HCT116 (cell line): ENCODE measurements at regions not wholly inside any gene's neighbourhood (a gene's known extent, or its start where the extent isn't known, plus 50 kb on each side); places are given as distances from the start of the nearest gene placed in this dataset.

Experiments
- ATAC-seq: fragments of 200-7000 bp; cut with Tn5 transposase; 2 replicates; pipeline ENCODE4 v1.9.1; 2020; ENCODE audit warnings: mild to moderate bottlenecking, moderate library complexity
- BruUV-seq: library from RNA; stranded (reverse); fragments of 400-500 nt; replicated peaks from 2 replicates; lab custom pipeline; 2021; lab: Mats Ljungman, UMichigan
- CTCF ChIA-PET: fragments of 300-600 bp; sonication (Branson Sonifier 250); formaldehyde crosslinking; loops from one replicate; lab custom pipeline; 2021; ENCODE audit warnings: antibody characterized with exemption; lab: Charles Lee
- POLR2A ChIA-PET: fragments of 300-600, 350-600 bp; sonication (Branson Sonifier 250); formaldehyde crosslinking; loops from one replicate; lab custom pipeline; 2021; ENCODE audit warnings: antibody characterized with exemption; lab: Charles Lee
- RAD21 ChIA-PET, 2 experiments: fragments of 300-600 bp; sonication (Branson Sonifier 250); formaldehyde crosslinking; loops; one replicate each; lab custom pipeline; 2023; ENCODE audit warnings: low total read pairs in 2 of 2; ENCODE audit not compliant: uncharacterized antibody in 2 of 2, unreplicated experiment in 2 of 2, low non-redundant PET in 1 of 2; lab: Charles Lee
- DNase-seq: peaks from one replicate; pipeline ENCODE4 v3.0.0-alpha.2; 2010; ENCODE audit warnings: low read depth, low spot score
- H2AFZ ChIP-seq: fragments of 200-600 bp; shearing (Covaris generic), sonication (generic); 2 replicates; pipeline ENCODE4 v1.6.1; 2017; ENCODE audit warnings: low read depth, mixed run types, mixed read lengths, antibody characterized with exemption, low read length; ENCODE audit not compliant: poor library complexity, severe bottlenecking
- H3K27ac ChIP-seq: 2 replicates; pipeline ENCODE4 v1.5.1; 2012; ENCODE audit warnings: low read depth, low read length
- H3K27me3 ChIP-seq: fragments of 200-600 bp; sonication (generic); 2 replicates; pipeline ENCODE4 v1.6.1; 2016; ENCODE audit warnings: mixed run types, low read length, mixed read lengths; ENCODE audit not compliant: insufficient read depth
- H3K36me3 ChIP-seq, 2 experiments: fragments of 200-500 bp in 1 of 2; fragments of 200-600 bp in 1 of 2; sonication (Bioruptor generic) in 1 of 2; sonication (generic) in 1 of 2; 2 replicates each; pipeline versions ENCODE4 v1.5.1 to v1.6.1; 2014 to 2016; ENCODE audit warnings: low read length in 2 of 2, inconsistent platforms in 1 of 2, mixed read lengths in 1 of 2, mixed run types in 1 of 2; ENCODE audit not compliant: insufficient read depth in 2 of 2, control insufficient read depth in 1 of 2
- H3K4me1 ChIP-seq, 2 experiments: fragments of 200-600 bp in 1 of 2; sonication (generic) in 1 of 2; 2 replicates each; pipeline versions ENCODE4 v1.5.1 to v1.6.1; 2012 to 2017; ENCODE audit warnings: low read length in 2 of 2, inconsistent platforms in 1 of 2, mild to moderate bottlenecking in 1 of 2, mixed read lengths in 1 of 2, mixed run types in 1 of 2, moderate library complexity in 1 of 2; ENCODE audit not compliant: insufficient read depth in 2 of 2, control insufficient read depth in 1 of 2
- H3K4me2 ChIP-seq: fragments of 200-600 bp; sonication (generic); 2 replicates; pipeline ENCODE4 v1.6.1; 2017; ENCODE audit warnings: mixed run types, low read length, mixed read lengths
- H3K4me3 ChIP-seq, 2 experiments: fragments of 200-600 bp in 1 of 2; sonication (generic) in 1 of 2; replicated peaks in 1 of 2; 2 replicates each; pipeline ENCODE4 v1.5.1; 2011 to 2016; ENCODE audit warnings: low read length in 2 of 2, control low read depth in 1 of 2, low read depth in 1 of 2, mild to moderate bottlenecking in 1 of 2, mixed read lengths in 1 of 2, mixed run types in 1 of 2
- H3K79me2 ChIP-seq: fragments of 200-600 bp; sonication (generic); 2 replicates; pipeline ENCODE4 v1.6.1; 2017; ENCODE audit warnings: mild to moderate bottlenecking, mixed run types, low read length, moderate library complexity, mixed read lengths; ENCODE audit not compliant: insufficient read depth
- H3K9ac ChIP-seq: fragments of 200-600 bp; sonication (generic); 2 replicates; pipeline ENCODE4 v1.6.1; 2016; ENCODE audit warnings: low read length, mixed read lengths
- H3K9me2 ChIP-seq: fragments of 200-600 bp; sonication (generic), shearing (Covaris generic); 2 replicates; pipeline ENCODE4 v1.6.1; 2017; ENCODE audit warnings: mixed run types, mild to moderate bottlenecking, moderate library complexity; ENCODE audit not compliant: insufficient read depth
- H3K9me3 ChIP-seq, 2 experiments: fragments of 200-500 bp in 1 of 2; fragments of 200-600 bp in 1 of 2; sonication (Bioruptor generic) in 1 of 2; sonication (generic) in 1 of 2; 2 replicates each; pipeline ENCODE4 v1.6.1; 2014 to 2017; ENCODE audit warnings: low read length in 2 of 2, mixed read lengths in 2 of 2, inconsistent platforms in 1 of 2, low read depth in 1 of 2, mild to moderate bottlenecking in 1 of 2, mixed run types in 1 of 2, moderate library complexity in 1 of 2; ENCODE audit not compliant: control insufficient read depth in 1 of 2, insufficient read depth in 1 of 2
- H4K20me1 ChIP-seq: fragments of 200-600 bp; sonication (generic), shearing (Covaris generic); 2 replicates; pipeline ENCODE4 v1.6.1; 2017; ENCODE audit warnings: mixed run types, mild to moderate bottlenecking, moderate library complexity; ENCODE audit not compliant: insufficient read depth
- ATF3 ChIP-seq: IDR thresholded peaks from 2 replicates; pipeline ENCODE4 v1.6.1; 2012
- CBX3 ChIP-seq: IDR thresholded peaks from 2 replicates; pipeline ENCODE4 v1.6.1; 2012; ENCODE audit warnings: low read depth
- CEBPB ChIP-seq: IDR thresholded peaks from 2 replicates; pipeline ENCODE4 v1.6.1; 2012; ENCODE audit warnings: low read depth
- CTCF ChIP-seq, 3 experiments: fragments of 200-600 bp in 1 of 3; sonication (generic) in 1 of 3; IDR thresholded peaks in 2 of 3; conservative IDR thresholded peaks in 1 of 3; 2 replicates each; pipeline ENCODE4 v1.5.1; 2012 to 2017; ENCODE audit warnings: low read depth in 2 of 3, low read length in 2 of 3, antibody characterized with exemption in 1 of 3, borderline replicate concordance in 1 of 3, control low read depth in 1 of 3, mild to moderate bottlenecking in 1 of 3, mixed read lengths in 1 of 3, mixed run types in 1 of 3, moderate library complexity in 1 of 3; ENCODE audit not compliant: insufficient read depth in 1 of 3
- EGR1 ChIP-seq: IDR thresholded peaks from 2 replicates; pipeline ENCODE4 v1.6.1; 2012; ENCODE audit warnings: low read depth
- ELF1 ChIP-seq: IDR thresholded peaks from 2 replicates; pipeline ENCODE4 v1.6.1; 2012; ENCODE audit warnings: low read depth, borderline replicate concordance
- EZH2 ChIP-seq: fragments of 200-600 bp; sonication (generic); IDR thresholded peaks from 2 replicates; pipeline ENCODE4 v1.6.1; 2017; ENCODE audit warnings: antibody characterized with exemption, mixed run types
- JUND ChIP-seq: IDR thresholded peaks from 2 replicates; pipeline ENCODE4 v1.6.1; 2012
- POLR2A ChIP-seq: IDR thresholded peaks from 2 replicates; pipeline ENCODE4 v1.7.0; 2011; ENCODE audit warnings: borderline replicate concordance; ENCODE audit not compliant: insufficient read depth, insufficient read length; ENCODE audit errors: extremely low read depth
- POLR2AphosphoS5 ChIP-seq: IDR thresholded peaks from 2 replicates; pipeline ENCODE4 v1.6.1; 2011; ENCODE audit warnings: mild to moderate bottlenecking, low read depth, low read length, moderate library complexity
- REST ChIP-seq: IDR thresholded peaks from 2 replicates; pipeline ENCODE4 v1.6.1; 2012; ENCODE audit warnings: low read depth
- SIN3A ChIP-seq: IDR thresholded peaks from 2 replicates; pipeline ENCODE4 v1.6.1; 2012; ENCODE audit warnings: low read depth
- SP1 ChIP-seq: IDR thresholded peaks from 2 replicates; pipeline ENCODE4 v1.6.1; 2012; ENCODE audit warnings: low read depth
- TCF7L2 ChIP-seq: IDR thresholded peaks from 2 replicates; pipeline ENCODE4 v1.7.0; 2011; ENCODE audit warnings: borderline replicate concordance, inconsistent platforms; ENCODE audit not compliant: insufficient read depth, insufficient read length; ENCODE audit errors: extremely low read depth
- YY1 ChIP-seq: IDR thresholded peaks from 2 replicates; pipeline ENCODE4 v1.6.1; 2011; ENCODE audit warnings: low read length, low read depth, moderate library complexity, mild to moderate bottlenecking; ENCODE audit not compliant: insufficient replicate concordance; ENCODE audit errors: extremely low read depth
- ZFX ChIP-seq: fragments of 450-650 bp; IDR thresholded peaks from 2 replicates; pipeline ENCODE4 v1.6.1; 2017
- intact Hi-C: fragments of 100-400 bp; cut with micrococcal nuclease; formaldehyde crosslinking; loops from 2 replicates; pipeline ENCODE4 v1.10.0; 2022

- intact Hi-C loops, result no loop called here
- Histone ChIP-seq H3K27ac (no peak overlapping the region), H3K79me2 (no peaks in the 10 kb centered on the region), H3K4me1 (peaks cover 8 to 17% of the 10 kb centered on the region in 2 experiments), H3K36me3 (no peaks in the 10 kb centered on the region), H3K27me3 (no peaks in the 10 kb centered on the region), H3K4me2 (no peak overlapping the region), H4K20me1 (no peaks in the 10 kb centered on the region), H2AFZ (no peak overlapping the region), H3K9me2 (0 out of 2 replicates have a peak, but pooled peaks cover 2% of the 10 kb centered on the region)
- ATAC-seq, result no peak
- RAD21 ChIA-PET, result no interaction called here
- no TSS peak for BruUV-seq
- POLR2A ChIA-PET, result no interaction called here
- CTCF ChIA-PET, result no interaction called here
- TF ChIP-seq EGR1 (no peak), YY1 (no peak), TCF7L2 (no peak), EZH2 (no peak), CTCF (IDR thresholded peaks at IDR 0.05 in 2 of 3, conservative IDR thresholded peaks at IDR 0.05 in 1 of 3; ENCODE audit: borderline replicate concordance in 1 of 3, insufficient read depth in 1 of 3, low read depth in 2 of 3, low read length in 2 of 3) (no peak), CEBPB (no peak), SP1 (no peak), POLR2A (no peak), POLR2AphosphoS5 (no peak), SIN3A (no peak), JUND (no peak), CBX3 (no peak), ELF1 (no peak), REST (no peak), ATF3 (no peak), ZFX (no peak)
- TF ChIP-seq, all 23 proteins: peak for 0
- no peak for DNase-seq
- H3K4me3 ChIP-seq, result no peak overlapping the region
- H3K9me3 ChIP-seq, result no peaks in the 10 kb centered on the region; a peak in 1 of 4 replicates
- no peak overlapping the region for H3K9ac ChIP-seq
These were observed 132.6 kb downstream of the MRPS6 start for GRCh38 chr21:34205811-34206571.
